T-helper 2 cell treated with Interferon-gamma antibody and Interleukin-4, amounts not matched to agents 5 μg/mL and 100 μg/mL, for 36 hours (primary cell): ENCODE measurements at regions not wholly inside any gene's neighbourhood (a gene's known extent, or its start where the extent isn't known, plus 50 kb on each side); places are given as distances from the start of the nearest gene placed in this dataset.

Experiments used
- DNase-seq: peaks from one replicate; pipeline ENCODE4 v3.0.0; 2021; ENCODE audit warnings: low spot score
- H3K27ac Mint-ChIP-seq: one replicate; pipeline ENCODE4 v1.8.0; 2021; ENCODE audit warnings: mild to moderate bottlenecking, mixed read lengths
- H3K27me3 Mint-ChIP-seq: one replicate; pipeline ENCODE4 v1.8.0; 2021; ENCODE audit warnings: low read depth, mixed read lengths
- H3K36me3 Mint-ChIP-seq: one replicate; pipeline ENCODE4 v1.8.0; 2021; ENCODE audit warnings: low read depth, mixed read lengths
- H3K4me1 Mint-ChIP-seq: one replicate; pipeline ENCODE4 v1.8.0; 2021; ENCODE audit warnings: low read depth, mixed read lengths
- H3K4me3 Mint-ChIP-seq: one replicate; pipeline ENCODE4 v1.8.0; 2022; ENCODE audit warnings: mild to moderate bottlenecking, moderate library complexity, mixed read lengths
- H3K9me3 Mint-ChIP-seq: one replicate; pipeline ENCODE4 v1.8.0; 2021; ENCODE audit warnings: mixed read lengths

DNA sequence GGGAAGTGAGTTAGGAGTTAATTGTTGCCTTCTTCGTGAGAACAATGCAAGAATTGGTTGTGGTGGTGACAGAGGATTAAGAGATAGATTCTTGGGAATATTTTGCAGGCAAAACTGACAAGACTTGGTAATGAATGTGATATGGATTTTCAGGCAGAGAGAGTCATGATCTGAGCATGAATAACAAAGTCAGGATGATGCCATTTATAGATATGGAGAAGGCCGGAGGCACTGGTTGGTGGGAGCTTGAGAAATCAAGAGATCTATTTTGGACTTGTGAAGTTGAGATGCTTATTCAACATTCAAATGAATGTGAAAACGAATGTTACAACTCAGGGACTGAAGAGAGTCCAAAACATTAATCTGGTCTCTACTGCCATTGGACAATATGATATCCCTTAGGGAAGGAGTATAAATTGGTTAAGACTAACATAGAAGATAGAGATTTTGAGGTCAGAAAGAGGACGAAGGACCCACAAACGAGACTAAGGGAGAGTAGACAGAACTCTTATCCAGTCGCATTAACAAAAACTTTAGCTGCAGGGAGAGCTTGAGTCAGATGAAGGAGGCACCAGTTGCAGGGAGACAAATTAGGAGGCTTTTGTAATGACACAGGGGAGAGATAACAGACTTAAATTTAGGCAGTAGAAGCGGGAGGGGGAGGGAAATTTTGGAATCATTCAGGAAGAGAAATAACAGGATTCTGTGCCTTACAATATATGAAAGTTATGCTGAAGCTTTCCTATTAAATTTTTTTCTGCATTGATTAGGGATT lies 1090.6 kb downstream of the GALC start:
- Mint-ChIP-seq H3K9me3 (no peaks in the 10 kb centered on the region), H3K4me3 (no peak overlapping the region), H3K27ac (no peak overlapping the region), H3K4me1 (no peaks in the 10 kb centered on the region), H3K27me3 (no peaks in the 10 kb centered on the region), H3K36me3 (no peaks in the 10 kb centered on the region)
- no peak for DNase-seq

- no peak overlapping the region for H3K4me3 Mint-ChIP-seq
- H3K36me3 Mint-ChIP-seq, result no peaks in the 10 kb centered on the region
- H3K27me3 Mint-ChIP-seq, result no peaks in the 10 kb centered on the region
- H3K27ac Mint-ChIP-seq, result no peak overlapping the region
- H3K9me3 Mint-ChIP-seq, result peaks cover 3% of the 10 kb centered on the region
- no peak for DNase-seq
- no peaks in the 10 kb centered on the region for H3K4me1 Mint-ChIP-seq
Observed at GRCh38 chr14:86897704-86898513, 1095.1 kb downstream of the GALC start.

DNA sequence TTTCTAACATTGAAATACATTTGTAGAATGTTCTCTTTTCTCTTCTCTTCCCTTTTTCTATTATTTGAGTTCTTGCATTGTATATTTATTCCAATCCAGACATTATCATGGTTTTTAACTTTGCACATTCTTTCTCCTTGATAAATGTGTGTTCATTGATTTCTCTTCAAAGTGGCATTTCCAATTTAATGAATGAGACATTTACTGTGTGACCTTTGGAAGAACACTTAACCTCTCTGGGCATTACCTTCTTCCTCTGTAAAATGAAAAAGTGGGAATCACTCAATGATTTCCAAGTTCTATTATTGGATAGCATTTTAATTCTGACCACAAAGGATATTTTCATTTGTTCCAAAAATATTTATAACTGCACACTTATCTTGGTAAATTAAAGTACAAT lies 1095.8 kb downstream of the GALC start:
- no peak overlapping the region for H3K27ac Mint-ChIP-seq
- DNase-seq, result no peak
- H3K9me3 Mint-ChIP-seq, result peaks cover 4% of the 10 kb centered on the region
- no peaks in the 10 kb centered on the region for H3K27me3 Mint-ChIP-seq
- H3K4me3 Mint-ChIP-seq, result no peak overlapping the region
- no peaks in the 10 kb centered on the region for H3K36me3 Mint-ChIP-seq
- H3K4me1 Mint-ChIP-seq, result no peaks in the 10 kb centered on the region

DNA sequence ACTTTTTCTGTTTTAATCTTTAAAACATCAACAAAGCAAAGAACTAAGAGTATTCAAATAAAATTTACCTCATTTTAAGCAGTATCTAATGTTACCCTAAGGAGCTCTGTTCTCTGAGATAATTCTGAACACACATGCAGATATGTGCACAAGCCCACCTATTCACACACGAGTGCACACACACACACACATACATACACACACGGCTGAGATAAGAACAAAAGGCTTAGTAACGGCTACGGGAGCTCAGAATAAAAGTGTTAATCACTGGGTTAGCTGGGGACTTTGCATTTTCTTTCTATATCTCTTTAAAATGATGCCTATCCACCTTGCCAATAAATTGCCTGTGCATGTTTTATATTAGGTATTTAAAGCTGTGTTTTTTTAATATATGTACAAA lies 1096.3 kb downstream of the GALC start:
- H3K9me3 Mint-ChIP-seq, result peaks cover 4% of the 10 kb centered on the region
- no peaks in the 10 kb centered on the region for H3K36me3 Mint-ChIP-seq
- DNase-seq, result no peak
- no peaks in the 10 kb centered on the region for H3K4me1 Mint-ChIP-seq
- no peak overlapping the region for H3K4me3 Mint-ChIP-seq
- H3K27me3 Mint-ChIP-seq, result no peaks in the 10 kb centered on the region
- no peak overlapping the region for H3K27ac Mint-ChIP-seq

DNA sequence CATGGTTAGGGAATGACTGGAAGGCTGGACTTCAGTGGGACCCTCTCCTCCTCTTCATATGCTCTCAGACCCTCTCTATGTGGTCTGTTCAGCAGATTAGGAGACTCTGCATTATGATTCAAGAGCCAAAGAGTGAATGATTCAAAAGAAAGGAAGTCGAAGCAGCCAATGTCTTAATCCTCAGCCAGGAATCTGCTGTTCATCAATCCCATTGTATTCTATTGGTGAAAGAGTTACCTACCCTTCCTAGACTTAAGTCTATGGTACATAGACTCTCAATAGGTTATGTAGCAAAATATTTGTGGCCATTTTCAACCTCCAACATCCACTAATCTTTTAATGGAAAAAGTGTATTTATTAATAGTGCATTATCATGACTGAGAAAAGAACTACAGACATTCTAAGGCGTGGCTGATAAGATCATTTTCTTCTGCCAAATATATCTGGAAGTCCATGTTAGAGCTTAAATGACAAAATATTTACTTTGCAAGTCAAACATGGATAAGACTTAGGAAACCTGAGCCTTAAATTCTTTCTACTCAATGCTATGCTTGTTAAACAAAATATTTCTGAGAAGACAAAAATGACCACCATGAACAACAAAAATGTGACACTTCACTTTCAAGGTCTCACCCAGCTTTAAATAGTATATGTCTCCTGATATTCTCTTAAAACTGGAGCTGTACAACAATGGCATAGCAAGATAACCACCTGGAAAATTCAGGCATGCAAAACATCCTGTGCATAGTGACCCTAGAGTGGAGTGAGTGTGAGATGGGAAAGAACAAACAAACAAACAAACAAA lies 1100.6 kb downstream of the GALC start:
- H3K27me3 Mint-ChIP-seq, result no peaks in the 10 kb centered on the region
- H3K36me3 Mint-ChIP-seq, result no peaks in the 10 kb centered on the region
- H3K9me3 Mint-ChIP-seq, result peaks cover 25% of the 10 kb centered on the region
- H3K4me3 Mint-ChIP-seq, result no peak overlapping the region
- no peaks in the 10 kb centered on the region for H3K4me1 Mint-ChIP-seq
- H3K27ac Mint-ChIP-seq, result no peak overlapping the region
- no peak for DNase-seq

GRCh38 chr14:86885280-86885679 lies 1107.7 kb downstream of the GALC start:
- Mint-ChIP-seq H3K36me3 (no peaks in the 10 kb centered on the region), H3K27ac (no peak overlapping the region), H3K9me3 (peaks cover 28% of the 10 kb centered on the region), H3K27me3 (no peaks in the 10 kb centered on the region), H3K4me3 (no peak overlapping the region), H3K4me1 (no peaks in the 10 kb centered on the region)
- DNase-seq, result no peak

DNA sequence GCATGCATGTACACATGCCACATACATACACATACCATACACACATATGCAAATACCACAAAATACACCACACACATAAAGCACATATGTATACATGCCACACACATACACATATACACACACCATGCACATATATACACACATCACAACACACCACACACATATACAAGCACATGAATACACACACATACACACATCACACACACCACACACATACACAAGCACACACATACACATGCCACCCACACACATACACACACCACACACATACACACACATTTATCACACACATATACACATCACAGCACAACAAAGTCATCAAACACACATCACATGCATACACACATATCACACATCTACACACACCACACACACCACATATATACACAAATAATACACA lies 1108.5 kb downstream of the GALC start:
- Mint-ChIP-seq H3K9me3 (peaks cover 22% of the 10 kb centered on the region), H3K4me1 (no peaks in the 10 kb centered on the region), H3K27me3 (no peaks in the 10 kb centered on the region), H3K36me3 (no peaks in the 10 kb centered on the region), H3K27ac (no peak overlapping the region), H3K4me3 (no peak overlapping the region)
- DNase-seq, result no peak

DNA sequence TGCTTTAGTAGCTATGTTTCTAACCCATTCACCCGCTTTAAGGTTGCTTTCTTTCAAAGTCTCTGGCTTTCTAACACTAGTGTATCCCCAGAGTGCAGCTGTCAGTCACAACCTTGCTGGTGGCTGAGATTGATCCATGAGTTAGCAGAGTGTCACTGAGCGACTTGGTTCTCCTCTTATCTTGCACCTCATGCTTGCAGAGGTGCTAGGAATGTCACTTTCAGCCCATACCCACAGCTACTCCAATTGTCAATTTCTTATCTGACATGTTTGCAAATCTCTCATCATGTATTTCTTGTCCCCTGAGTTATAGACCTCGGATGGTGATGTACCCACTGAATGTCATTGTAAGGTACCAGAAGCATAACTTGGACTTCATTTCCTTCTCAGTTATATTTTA lies 1110.2 kb downstream of the GALC start:
- H3K36me3 Mint-ChIP-seq, result no peaks in the 10 kb centered on the region
- no peak for DNase-seq
- no peaks in the 10 kb centered on the region for H3K4me1 Mint-ChIP-seq
- peaks cover 22% of the 10 kb centered on the region for H3K9me3 Mint-ChIP-seq
- no peaks in the 10 kb centered on the region for H3K27me3 Mint-ChIP-seq
- no peak overlapping the region for H3K4me3 Mint-ChIP-seq
- H3K27ac Mint-ChIP-seq, result no peak overlapping the region

DNA sequence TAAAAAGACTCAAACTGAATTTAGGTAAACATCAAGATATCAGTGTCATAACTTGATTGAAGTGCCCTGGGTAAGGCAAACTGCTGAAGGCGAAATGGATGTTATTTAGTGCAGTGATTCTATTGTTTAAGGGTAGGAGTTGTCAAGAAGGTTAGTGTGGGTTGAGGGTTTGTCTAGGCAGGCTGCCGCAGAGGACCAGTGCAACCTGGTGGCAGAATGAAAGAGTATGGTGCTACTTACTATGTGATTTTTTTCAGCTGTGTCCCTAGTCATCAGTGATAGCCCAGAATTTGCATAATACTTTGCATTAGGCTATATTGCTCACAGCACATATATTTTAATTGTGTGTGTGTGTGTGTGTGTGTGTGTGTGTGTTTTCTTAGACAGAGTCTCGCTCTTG lies 1127.0 kb downstream of the GALC start:
- Mint-ChIP-seq H3K9me3 (peaks cover 13% of the 10 kb centered on the region), H3K27me3 (no peaks in the 10 kb centered on the region), H3K4me3 (no peak overlapping the region), H3K36me3 (no peaks in the 10 kb centered on the region), H3K27ac (no peak overlapping the region), H3K4me1 (no peaks in the 10 kb centered on the region)
- no peak for DNase-seq

DNA sequence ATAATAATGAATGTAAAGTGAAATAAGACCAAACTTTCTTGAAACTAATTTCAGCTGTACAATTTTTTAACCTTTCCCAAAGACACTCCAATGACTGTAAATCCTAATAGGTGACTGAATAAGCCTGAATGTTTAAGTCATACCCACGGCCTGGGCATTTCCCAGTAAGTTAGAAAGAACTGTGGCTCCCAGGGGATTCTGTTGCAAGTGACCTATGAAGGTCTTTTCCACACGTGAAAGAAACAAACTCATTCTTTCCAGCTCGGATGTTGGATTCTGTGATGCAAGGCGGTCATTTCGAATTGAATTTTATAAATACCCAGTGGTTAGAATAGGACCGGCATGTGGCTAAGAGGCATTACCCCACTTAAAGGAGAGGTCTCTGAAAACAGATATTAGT lies 1134.4 kb downstream of the GALC start:
- no peak for DNase-seq
- H3K9me3 Mint-ChIP-seq, result no peaks in the 10 kb centered on the region

GRCh38 chr14:86858031-86858430 lies 1135.0 kb downstream of the GALC start:
- H3K4me1 Mint-ChIP-seq, result no peaks in the 10 kb centered on the region
- H3K9me3 Mint-ChIP-seq, result peaks cover under 1% of the 10 kb centered on the region
- DNase-seq, result no peak
- no peaks in the 10 kb centered on the region for H3K27me3 Mint-ChIP-seq
- H3K36me3 Mint-ChIP-seq, result no peaks in the 10 kb centered on the region
- no peak overlapping the region for H3K27ac Mint-ChIP-seq
- no peak overlapping the region for H3K4me3 Mint-ChIP-seq

More for the DNA sequence above, 1134.4 kb downstream of the GALC start:
- no peaks in the 10 kb centered on the region for H3K4me1 Mint-ChIP-seq
- H3K27ac Mint-ChIP-seq, result no peak overlapping the region
- H3K4me3 Mint-ChIP-seq, result no peak overlapping the region
- H3K27me3 Mint-ChIP-seq, result no peaks in the 10 kb centered on the region
- H3K36me3 Mint-ChIP-seq, result no peaks in the 10 kb centered on the region

DNA sequence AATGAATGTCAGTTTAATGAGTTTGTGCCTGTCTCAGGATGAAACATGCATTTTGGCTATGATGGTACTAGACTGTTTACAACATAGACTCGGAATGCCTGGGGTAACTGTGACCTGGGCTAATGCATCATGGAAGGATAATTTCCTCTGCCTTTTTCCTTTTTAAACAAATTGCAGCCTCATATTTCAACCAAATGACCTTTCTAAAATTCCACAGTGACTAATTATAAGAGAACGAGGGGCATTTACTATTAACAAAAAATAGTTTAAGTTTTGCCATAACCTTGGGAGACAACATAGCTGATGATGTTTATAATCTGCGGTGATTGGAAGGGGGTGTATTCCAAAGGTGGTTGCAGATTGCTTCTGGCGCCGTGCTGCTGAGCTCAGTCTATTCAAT lies 1140.5 kb downstream of the GALC start:
- DNase-seq, result no peak

GRCh38 chr14:86847140-86847539 lies 1145.8 kb downstream of the GALC start:
- Mint-ChIP-seq H3K4me1 (no peaks in the 10 kb centered on the region), H3K4me3 (no peak overlapping the region), H3K27ac (no peak overlapping the region), H3K27me3 (no peaks in the 10 kb centered on the region), H3K36me3 (no peaks in the 10 kb centered on the region), H3K9me3 (peaks cover 13% of the 10 kb centered on the region)
- DNase-seq, result no peak

More for the DNA sequence above, 1140.5 kb downstream of the GALC start:
- H3K27me3 Mint-ChIP-seq, result no peaks in the 10 kb centered on the region
- no peak overlapping the region for H3K27ac Mint-ChIP-seq
- H3K4me1 Mint-ChIP-seq, result no peaks in the 10 kb centered on the region
- no peak overlapping the region for H3K4me3 Mint-ChIP-seq
- no peaks in the 10 kb centered on the region for H3K36me3 Mint-ChIP-seq
- H3K9me3 Mint-ChIP-seq, result peaks cover 10% of the 10 kb centered on the region

GRCh38 chr14:86838363-86838762 lies 1154.6 kb downstream of the GALC start:
- Mint-ChIP-seq H3K27ac (no peak overlapping the region), H3K27me3 (no peaks in the 10 kb centered on the region), H3K9me3 (peaks cover 35% of the 10 kb centered on the region), H3K4me1 (no peaks in the 10 kb centered on the region), H3K4me3 (no peak overlapping the region), H3K36me3 (no peaks in the 10 kb centered on the region)
- no peak for DNase-seq
